Epithelial cell of prostate (primary cell): ENCODE measurements at regions not wholly inside any gene's neighbourhood (a gene's known extent, or its start where the extent isn't known, plus 50 kb on each side); places are given as distances from the start of the nearest gene placed in this dataset.

ENCODE experiments used
- DNase-seq: peaks from one replicate; pipeline ENCODE4 v3.0.0-alpha.2; 2011; ENCODE audit warnings: low read depth, low spot score
- H3K27ac ChIP-seq: fragments of 450-650 bp; 2 replicates; pipeline ENCODE4 v1.5.1; 2017; ENCODE audit warnings: mild to moderate bottlenecking

DNA sequence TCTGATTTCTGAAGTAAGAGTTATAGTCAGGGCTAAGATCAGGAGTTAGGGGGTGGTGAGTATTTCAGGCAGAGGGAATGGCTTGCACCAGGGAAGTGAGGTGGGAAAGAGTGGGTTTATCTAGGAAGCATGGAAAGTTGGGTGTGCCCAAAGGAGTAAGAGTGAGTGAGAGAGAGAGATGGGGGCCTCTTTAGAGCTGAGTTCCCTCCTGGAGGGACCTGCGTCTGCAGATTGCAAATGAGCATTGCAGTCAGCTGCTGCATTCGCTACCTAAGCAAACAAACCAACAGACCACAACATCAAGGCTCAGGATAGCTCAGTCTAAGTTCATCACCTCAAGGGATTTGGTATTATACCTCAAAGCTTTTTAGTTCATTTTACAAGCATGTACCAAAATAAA is 405.8 kb downstream of the FGF9 start:
- no peak for DNase-seq
- H3K27ac ChIP-seq, result no peak overlapping the region

DNA sequence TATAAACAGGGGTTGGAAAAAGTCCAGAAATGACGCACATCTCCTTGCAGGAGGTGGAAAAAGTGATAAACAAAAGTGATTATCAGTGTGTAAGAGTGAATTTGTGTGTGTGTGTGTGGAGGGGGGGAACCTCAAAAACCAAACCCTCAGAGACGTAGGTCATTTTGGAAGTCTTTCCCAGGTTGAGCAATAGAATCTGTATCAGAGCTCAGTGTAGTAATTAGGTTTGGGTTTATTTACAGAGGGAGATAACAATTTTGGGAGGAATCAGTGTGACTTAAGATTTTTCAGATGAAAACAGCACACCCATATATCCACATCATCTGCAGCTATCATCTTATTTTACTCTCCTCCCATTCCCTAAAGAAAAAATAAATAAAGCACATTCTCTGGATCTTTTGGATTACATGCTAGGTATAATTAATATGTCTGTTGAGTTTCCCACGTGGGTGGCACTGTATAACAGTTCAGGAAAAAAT is 406.4 kb downstream of the FGF9 start:
- H3K27ac ChIP-seq, result no peak overlapping the region
- no peak for DNase-seq

DNA sequence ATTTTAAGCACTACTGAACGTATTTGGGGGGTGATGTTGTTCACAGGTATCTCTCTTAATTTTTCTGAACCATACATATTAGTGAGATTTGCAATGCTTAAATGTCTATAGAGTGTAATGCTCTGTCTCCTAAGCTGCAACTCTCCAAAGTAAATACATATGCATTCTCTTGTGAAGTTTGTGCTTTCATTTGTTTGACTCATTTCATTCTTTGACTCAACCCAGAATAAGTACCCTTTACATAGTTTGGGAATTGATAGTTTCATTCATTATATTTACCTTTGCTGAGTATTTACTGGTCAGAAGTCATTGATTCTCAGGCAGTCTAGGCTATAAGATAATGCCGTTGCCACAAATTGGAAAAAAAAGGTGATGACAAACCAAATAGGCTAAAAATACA is 406.9 kb downstream of the FGF9 start:
- H3K27ac ChIP-seq, result no peak overlapping the region
- no peak for DNase-seq

DNA sequence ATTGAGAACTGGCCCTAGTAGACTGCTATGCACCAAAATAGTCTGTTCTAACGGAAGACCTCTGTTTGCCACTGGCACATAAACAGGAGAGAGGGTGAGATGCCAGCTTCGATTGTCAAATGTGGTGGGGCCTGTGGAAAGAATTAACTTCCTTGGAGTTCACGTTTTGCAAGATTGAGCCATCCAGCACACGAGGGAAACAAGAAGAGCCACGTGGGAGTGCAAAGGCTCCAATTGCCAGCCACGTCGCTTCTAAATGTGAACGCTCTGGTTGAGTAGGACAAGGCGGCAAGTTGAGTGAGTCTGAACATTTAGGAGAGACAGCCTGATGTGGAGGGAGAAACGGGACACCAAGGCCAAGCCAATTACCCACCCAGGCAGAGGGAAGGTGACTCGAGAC is 409.1 kb downstream of the FGF9 start:
- DNase-seq, result no peak
- H3K27ac ChIP-seq, result no peak overlapping the region

DNA sequence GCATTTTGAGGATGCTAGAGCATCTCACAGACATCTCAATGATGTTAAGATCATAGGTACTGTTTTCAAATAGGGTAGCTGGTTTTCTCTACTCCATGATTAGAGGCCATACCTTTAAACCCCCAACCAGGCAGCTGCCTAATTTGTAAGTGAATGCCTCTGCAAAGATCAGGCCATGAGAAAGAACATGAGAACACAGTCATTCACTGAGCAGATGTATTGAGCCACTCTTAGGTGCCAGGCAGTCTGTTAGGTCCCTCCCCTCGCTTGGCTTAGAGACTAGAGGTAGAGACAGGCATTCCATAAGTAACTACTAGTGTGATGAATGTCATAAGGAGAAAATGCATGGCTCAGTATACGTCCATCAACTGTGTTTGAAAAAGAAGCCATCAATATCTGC is 410.0 kb downstream of the FGF9 start:
- no peak overlapping the region for H3K27ac ChIP-seq
- no peak for DNase-seq

DNA sequence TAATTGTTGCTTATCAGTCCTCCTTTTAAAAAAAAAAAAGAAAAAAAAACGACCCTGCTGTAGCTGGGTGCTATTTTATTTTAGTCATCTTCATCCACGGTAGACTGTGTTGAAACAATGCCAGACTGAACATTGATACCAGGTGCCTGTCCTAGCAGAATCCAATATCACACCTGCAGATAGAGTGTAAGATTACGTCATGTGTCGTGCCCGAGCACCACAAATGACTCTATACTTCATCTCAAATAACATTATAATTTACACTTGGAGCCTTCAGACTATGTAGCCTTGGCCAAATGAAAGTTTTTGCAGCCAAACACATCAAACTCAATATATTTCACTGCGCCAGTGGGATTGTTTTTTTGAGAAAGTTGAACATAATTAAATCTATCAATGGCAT is 410.6 kb downstream of the FGF9 start:
- no peak overlapping the region for H3K27ac ChIP-seq
- DNase-seq, result no peak

- no peak for DNase-seq
- no peak overlapping the region for H3K27ac ChIP-seq
These were observed 411.2 kb downstream of the FGF9 start for GRCh38 chr13:22082030-22082429.

- no peak overlapping the region for H3K27ac ChIP-seq
- DNase-seq, result no peak
These were observed 411.7 kb downstream of the FGF9 start for GRCh38 chr13:22082437-22083100.

- no peak for DNase-seq
- H3K27ac ChIP-seq, result no peak overlapping the region
These were observed 414.1 kb downstream of the FGF9 start for GRCh38 chr13:22085001-22085400.

- H3K27ac ChIP-seq, result no peak overlapping the region
- no peak for DNase-seq
These were observed 415.9 kb downstream of the FGF9 start for GRCh38 chr13:22086597-22087330.

GRCh38 chr13:22090106-22090505 is 419.2 kb downstream of the FGF9 start:
- no peak for DNase-seq
- H3K27ac ChIP-seq, result no peak overlapping the region

DNA sequence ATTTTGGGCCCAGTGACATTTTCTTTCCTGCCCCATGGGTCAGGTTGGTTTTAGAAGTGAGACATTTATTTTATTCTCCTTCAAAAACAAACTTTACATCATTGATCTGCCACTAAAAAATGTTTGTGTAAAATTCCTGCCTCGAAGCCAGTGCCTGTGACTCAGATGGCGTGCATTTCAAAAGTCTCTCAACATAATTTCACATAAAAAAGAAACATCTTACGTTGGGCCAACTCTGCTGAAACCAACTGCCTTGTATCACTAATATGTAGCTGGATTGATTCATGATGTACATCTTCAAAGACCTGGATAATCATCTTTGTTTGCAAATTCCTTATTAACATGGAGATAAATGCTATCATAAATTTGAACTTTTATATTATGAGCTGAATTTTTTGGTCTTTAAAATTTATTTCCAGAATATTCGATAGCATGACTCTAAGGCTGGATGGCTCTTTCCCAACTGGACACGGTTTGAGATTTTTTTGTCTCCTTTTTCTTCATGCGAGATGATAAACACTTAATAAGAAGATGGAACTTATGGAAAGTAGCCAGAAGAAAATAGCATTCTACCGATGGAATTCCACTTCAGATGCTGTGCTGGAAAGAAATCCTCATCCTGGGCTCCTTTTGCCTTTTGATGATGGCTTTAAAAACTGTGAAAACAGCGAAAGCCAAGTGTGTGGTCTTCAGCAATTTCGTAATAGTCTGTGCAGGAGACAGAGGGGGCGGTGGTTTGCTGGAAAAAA is 420.5 kb downstream of the FGF9 start:
- no peak for DNase-seq
- no peak overlapping the region for H3K27ac ChIP-seq

DNA sequence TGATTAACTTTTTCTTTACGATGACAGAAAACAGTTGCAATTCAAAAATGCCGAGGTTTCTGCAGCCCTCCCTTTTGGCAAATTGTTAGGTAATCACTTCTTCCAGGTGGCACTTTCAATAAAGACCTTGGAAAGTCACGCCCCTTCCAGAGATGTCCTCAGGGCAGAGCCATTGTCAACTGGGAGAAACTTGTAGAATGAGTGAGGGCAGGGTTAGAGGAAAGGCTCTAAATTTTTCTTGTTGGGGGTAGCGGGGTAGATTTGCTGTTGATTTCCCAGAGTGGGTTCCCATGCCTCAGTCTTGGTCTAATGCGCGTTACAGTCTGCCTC is 421.1 kb downstream of the FGF9 start:
- H3K27ac ChIP-seq, result no peak overlapping the region
- DNase-seq, result no peak

- no peak for DNase-seq
These were observed 422.1 kb downstream of the FGF9 start for GRCh38 chr13:22092791-22093560.

GRCh38 chr13:22095794-22096193 is 424.9 kb downstream of the FGF9 start:
- no peak overlapping the region for H3K27ac ChIP-seq
- DNase-seq, result no peak

More at GRCh38 chr13:22092791-22093560, 422.1 kb downstream of the FGF9 start:
- H3K27ac ChIP-seq, result no peak overlapping the region

GRCh38 chr13:22099585-22099984 is 428.7 kb downstream of the FGF9 start:
- no peak overlapping the region for H3K27ac ChIP-seq
- DNase-seq, result no peak

DNA sequence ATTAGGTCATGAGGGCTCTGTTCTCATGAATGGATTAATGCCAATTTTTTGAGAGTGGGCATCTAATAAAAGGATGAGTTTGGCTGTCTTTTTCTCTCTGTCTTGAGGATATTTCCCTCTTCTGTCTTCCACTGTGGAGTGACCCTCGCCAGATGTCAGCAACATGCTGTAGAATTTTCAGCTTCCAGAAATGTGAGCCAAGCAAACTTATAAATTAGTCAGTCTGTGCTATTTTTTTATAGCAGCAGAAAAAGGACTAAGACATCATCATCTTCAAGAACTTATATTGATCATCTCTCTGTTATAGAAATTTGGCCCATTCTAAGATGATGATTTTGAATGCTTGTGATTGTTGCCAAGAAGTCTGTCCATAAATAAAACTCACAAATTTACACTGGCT is 431.4 kb downstream of the FGF9 start:
- DNase-seq, result no peak
- H3K27ac ChIP-seq, result no peak overlapping the region

DNA sequence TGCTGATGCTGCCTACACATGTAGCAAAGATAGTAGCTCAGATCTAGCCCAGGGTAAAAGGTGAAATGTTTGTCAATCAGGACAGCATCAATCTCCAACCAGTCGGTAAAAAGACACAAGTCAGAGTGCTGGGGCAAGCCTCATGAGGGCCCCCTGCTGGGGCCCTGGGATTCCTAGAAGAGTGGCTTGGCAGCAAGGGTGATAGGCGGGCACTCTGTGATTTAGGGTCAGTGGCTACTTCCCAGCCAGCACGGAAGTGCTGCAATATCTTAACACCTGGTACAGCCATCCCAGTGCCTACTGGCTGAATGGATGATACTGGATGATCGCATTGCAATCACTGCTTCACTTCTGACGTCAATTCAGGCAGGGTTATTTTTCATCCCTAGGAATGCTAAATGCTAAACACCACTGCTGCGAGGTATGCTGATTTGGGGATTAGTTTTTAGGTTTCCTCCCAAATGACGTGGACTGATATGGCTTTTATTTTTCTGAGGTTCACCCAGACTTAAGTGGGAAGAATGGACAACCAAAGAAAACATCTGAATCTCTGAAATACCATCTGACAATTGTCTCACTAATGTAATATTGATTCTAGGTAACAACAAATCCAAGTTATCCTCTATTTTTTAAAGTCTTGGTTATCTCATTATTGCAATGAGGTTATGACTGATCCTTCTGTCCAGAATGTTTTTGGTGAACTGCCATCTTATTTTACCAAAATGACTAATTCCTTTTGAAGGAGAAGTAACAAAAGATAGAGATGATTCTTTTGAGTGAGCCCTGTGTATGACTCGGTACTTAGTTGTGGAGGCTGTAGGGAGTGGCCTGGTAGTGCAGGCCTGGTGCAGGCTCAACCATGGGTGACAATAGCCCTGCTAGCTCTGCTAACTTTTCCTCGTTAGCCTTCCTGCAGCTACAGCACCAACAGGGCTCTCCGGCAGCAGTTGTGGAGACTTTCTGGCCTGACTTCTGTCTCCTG is 432.5 kb downstream of the FGF9 start:
- no peak overlapping the region for H3K27ac ChIP-seq
- DNase-seq, result no peak

GRCh38 chr13:22106058-22106457 is 435.2 kb downstream of the FGF9 start:
- H3K27ac ChIP-seq, result no peak overlapping the region
- no peak for DNase-seq
